CD8-positive, alpha-beta memory T cell (primary cell): ENCODE measurements at regions not wholly inside any gene's neighbourhood (a gene's known extent, or its start where the extent isn't known, plus 50 kb on each side); places are given as distances from the start of the nearest gene placed in this dataset.
A peak's percentile ranks its signal among the peaks of the same experiment; 100 is the strongest.

Experiments used
- CTCF ChIA-PET: fragments of 350-600 bp; sonication (Branson Sonifier 250); formaldehyde crosslinking; loops from one replicate; lab custom pipeline; 2021; ENCODE audit warnings: antibody characterized with exemption; lab: Charles Lee
- POLR2A ChIA-PET: fragments of 350-600 bp; sonication (Branson Sonifier 250); formaldehyde crosslinking; loops from one replicate; lab custom pipeline; 2021; ENCODE audit warnings: antibody characterized with exemption; lab: Charles Lee
- DNase-seq, 5 donors: peaks; one replicate each; pipeline versions ENCODE4 v3.0.0 to v3.0.0-alpha.2; 2020 to 2022; ENCODE audit warnings: mixed read lengths in 1 of 5
- H3K27ac ChIP-seq: one replicate; pipeline ENCODE4 v1.7.0; 2013; ENCODE audit warnings: low read depth, mild to moderate bottlenecking, low read length, moderate library complexity
- H3K27me3 ChIP-seq: 2 replicates; pipeline ENCODE4 v1.7.0; 2013; ENCODE audit warnings: low read length, mild to moderate bottlenecking; ENCODE audit not compliant: insufficient read depth, poor library complexity, severe bottlenecking
- H3K36me3 ChIP-seq: 2 replicates; pipeline ENCODE4 v1.7.0; 2013; ENCODE audit warnings: mild to moderate bottlenecking, low read length, moderate library complexity; ENCODE audit not compliant: insufficient read depth
- H3K4me1 ChIP-seq: 2 replicates; pipeline ENCODE4 v1.7.0; 2013; ENCODE audit warnings: mild to moderate bottlenecking, low read length, moderate library complexity; ENCODE audit not compliant: insufficient read depth
- H3K4me3 ChIP-seq: 2 replicates; pipeline ENCODE4 v1.7.0; 2013; ENCODE audit warnings: mild to moderate bottlenecking, low read length
- H3K9me3 ChIP-seq: 2 replicates; pipeline ENCODE4 v1.7.0; 2013; ENCODE audit warnings: mild to moderate bottlenecking, low read length
- H3K27ac Mint-ChIP-seq, 8 donors: one replicate each; pipeline ENCODE4 v1.8.0; 2020 to 2021; ENCODE audit warnings: mixed read lengths in 8 of 8, mild to moderate bottlenecking in 6 of 8, inconsistent platforms in 3 of 8, moderate library complexity in 3 of 8
- H3K27me3 Mint-ChIP-seq, 2 donors: one replicate each; pipeline ENCODE4 v1.8.0; 2020 to 2021; ENCODE audit warnings: mixed read lengths in 2 of 2, mild to moderate bottlenecking in 1 of 2, moderate library complexity in 1 of 2
- H3K36me3 Mint-ChIP-seq, 3 donors: one replicate each; pipeline ENCODE4 v1.8.0; 2020 to 2021; ENCODE audit warnings: mixed read lengths in 3 of 3, inconsistent platforms in 1 of 3, mild to moderate bottlenecking in 1 of 3
- H3K4me1 Mint-ChIP-seq, 3 donors: one replicate each; pipeline ENCODE4 v1.8.0; 2020 to 2021; ENCODE audit warnings: mixed read lengths in 3 of 3, inconsistent platforms in 1 of 3, mild to moderate bottlenecking in 1 of 3
- H3K4me3 Mint-ChIP-seq, 7 donors: one replicate each; pipeline ENCODE4 v1.8.0; 2020 to 2021; ENCODE audit warnings: mixed read lengths in 7 of 7, mild to moderate bottlenecking in 6 of 7, moderate library complexity in 4 of 7, inconsistent platforms in 2 of 7
- H3K9me3 Mint-ChIP-seq, 5 donors: one replicate each; pipeline ENCODE4 v1.8.0; 2020 to 2022; ENCODE audit warnings: mixed read lengths in 5 of 5, mild to moderate bottlenecking in 3 of 5, moderate library complexity in 2 of 5, inconsistent platforms in 1 of 5

- no peaks in the 10 kb centered on the region for H3K27me3 ChIP-seq
- H3K27me3 Mint-ChIP-seq = no peaks in the 10 kb centered on the region
- H3K36me3 Mint-ChIP-seq = no peaks in the 10 kb centered on the region
- no peaks in the 10 kb centered on the region for H3K4me1 Mint-ChIP-seq
- no peaks in the 10 kb centered on the region for H3K36me3 ChIP-seq
- DNase-seq = no peak
- POLR2A ChIA-PET = no interaction called here
- no peak overlapping the region for H3K27ac ChIP-seq
- no peak overlapping the region for H3K4me3 Mint-ChIP-seq
- CTCF ChIA-PET = no interaction called here
- H3K9me3 ChIP-seq = no peaks in the 10 kb centered on the region
- H3K4me3 ChIP-seq = no peak overlapping the region
- H3K27ac Mint-ChIP-seq = no peak overlapping the region
- no peaks in the 10 kb centered on the region for H3K4me1 ChIP-seq
- H3K9me3 Mint-ChIP-seq = peaks cover 0 to 14% (median 0%) of the 10 kb centered on the region in 5 donors
Measured at GRCh38 chr2:155162494-155162893, 464.0 kb downstream of the KCNJ3 start.

GRCh38 chr2:155161314-155161713 lies 462.8 kb downstream of the KCNJ3 start:
- Mint-ChIP-seq H3K27me3 (no peaks in the 10 kb centered on the region), H3K36me3 (no peaks in the 10 kb centered on the region), H3K9me3 (peaks cover 0 to 21% (median 2%) of the 10 kb centered on the region in 5 donors), H3K4me3 (no peak overlapping the region), H3K27ac (no peak overlapping the region), H3K4me1 (no peaks in the 10 kb centered on the region)
- ChIA-PET CTCF (no interaction called here), POLR2A (no interaction called here)
- Histone ChIP-seq H3K4me1 (no peaks in the 10 kb centered on the region), H3K27ac (no peak overlapping the region), H3K36me3 (no peaks in the 10 kb centered on the region), H3K9me3 (no peaks in the 10 kb centered on the region), H3K27me3 (no peaks in the 10 kb centered on the region), H3K4me3 (no peak overlapping the region)
- no peak for DNase-seq

- Mint-ChIP-seq H3K4me1 (no peaks in the 10 kb centered on the region), H3K27ac (no peak overlapping the region), H3K27me3 (no peaks in the 10 kb centered on the region), H3K36me3 (no peaks in the 10 kb centered on the region), H3K9me3 (peaks cover 0 to 14% (median 2%) of the 10 kb centered on the region in 5 donors), H3K4me3 (no peak overlapping the region)
- ChIA-PET CTCF (no interaction called here), POLR2A (no interaction called here)
- Histone ChIP-seq H3K4me3 (no peak overlapping the region), H3K27ac (no peak overlapping the region), H3K36me3 (no peaks in the 10 kb centered on the region), H3K4me1 (no peaks in the 10 kb centered on the region), H3K9me3 (no peaks in the 10 kb centered on the region), H3K27me3 (no peaks in the 10 kb centered on the region)
- no peak for DNase-seq
Measured at GRCh38 chr2:155157711-155158110, 459.2 kb downstream of the KCNJ3 start.

- no peaks in the 10 kb centered on the region for H3K27me3 Mint-ChIP-seq
- H3K4me1 Mint-ChIP-seq = no peaks in the 10 kb centered on the region
- Histone ChIP-seq H3K9me3 (no peaks in the 10 kb centered on the region), H3K4me1 (no peaks in the 10 kb centered on the region), H3K27me3 (no peaks in the 10 kb centered on the region), H3K4me3 (no peak overlapping the region), H3K36me3 (no peaks in the 10 kb centered on the region), H3K27ac (no peak overlapping the region)
- POLR2A ChIA-PET = no interaction called here
- no peak for DNase-seq
- CTCF ChIA-PET = no interaction called here
- no peaks in the 10 kb centered on the region for H3K36me3 Mint-ChIP-seq
- H3K27ac Mint-ChIP-seq = no peak overlapping the region
- no peak overlapping the region for H3K4me3 Mint-ChIP-seq
- H3K9me3 Mint-ChIP-seq = peaks cover 0 to 13% (median 4%) of the 10 kb centered on the region in 5 donors
Measured at GRCh38 chr2:155157065-155157464, 458.6 kb downstream of the KCNJ3 start.

- DNase-seq = no peak
- Histone ChIP-seq H3K27ac (no peak overlapping the region), H3K4me3 (no peak overlapping the region), H3K27me3 (no peaks in the 10 kb centered on the region), H3K4me1 (no peaks in the 10 kb centered on the region), H3K36me3 (no peaks in the 10 kb centered on the region), H3K9me3 (no peaks in the 10 kb centered on the region)
- H3K4me1 Mint-ChIP-seq = no peaks in the 10 kb centered on the region
- POLR2A ChIA-PET = no interaction called here
- no peak overlapping the region for H3K27ac Mint-ChIP-seq
- H3K27me3 Mint-ChIP-seq = no peaks in the 10 kb centered on the region
- no peaks in the 10 kb centered on the region for H3K36me3 Mint-ChIP-seq
- H3K9me3 Mint-ChIP-seq = peaks cover 2 to 9% (median 6%) of the 10 kb centered on the region in 5 donors
- peak overlapping the region in 1 of 7 donors; percentile 29 for H3K4me3 Mint-ChIP-seq
- CTCF ChIA-PET = interaction anchor here (1.0 kb wide), 1 partner anchor 8 kb away, joined by 3 read pairs; no protein-coding TSS in a partner anchor
Measured at GRCh38 chr2:155151945-155152344, 453.4 kb downstream of the KCNJ3 start.

GRCh38 chr2:155151472-155151871 lies 453.0 kb downstream of the KCNJ3 start:
- no peaks in the 10 kb centered on the region for H3K4me1 Mint-ChIP-seq
- H3K36me3 Mint-ChIP-seq = no peaks in the 10 kb centered on the region
- ChIA-PET CTCF (interaction anchor here (1.0 kb wide), 1 partner anchor 8 kb away, joined by 3 read pairs; no protein-coding TSS in a partner anchor), POLR2A (no interaction called here)
- H3K4me1 ChIP-seq = no peaks in the 10 kb centered on the region
- no peak overlapping the region for H3K27ac ChIP-seq
- peaks cover 2 to 9% (median 3%) of the 10 kb centered on the region in 5 donors for H3K9me3 Mint-ChIP-seq
- H3K4me3 ChIP-seq = no peak overlapping the region
- no peaks in the 10 kb centered on the region for H3K27me3 Mint-ChIP-seq
- no peak overlapping the region for H3K27ac Mint-ChIP-seq
- no peak for DNase-seq
- no peaks in the 10 kb centered on the region for H3K27me3 ChIP-seq
- no peak overlapping the region for H3K4me3 Mint-ChIP-seq
- no peaks in the 10 kb centered on the region for H3K36me3 ChIP-seq
- no peaks in the 10 kb centered on the region for H3K9me3 ChIP-seq

GRCh38 chr2:155145758-155146229 lies 447.3 kb downstream of the KCNJ3 start:
- Mint-ChIP-seq H3K27ac (no peak overlapping the region), H3K4me3 (no peak overlapping the region), H3K27me3 (no peaks in the 10 kb centered on the region), H3K36me3 (no peaks in the 10 kb centered on the region), H3K9me3 (peaks cover 0 to 5% (median 2%) of the 10 kb centered on the region in 5 donors), H3K4me1 (no peaks in the 10 kb centered on the region)
- Histone ChIP-seq H3K4me1 (no peaks in the 10 kb centered on the region), H3K36me3 (no peaks in the 10 kb centered on the region), H3K4me3 (no peak overlapping the region), H3K9me3 (no peaks in the 10 kb centered on the region), H3K27me3 (no peaks in the 10 kb centered on the region), H3K27ac (no peak overlapping the region)
- POLR2A ChIA-PET = no interaction called here
- CTCF ChIA-PET = no interaction called here
- no peak for DNase-seq

- no peaks in the 10 kb centered on the region for H3K9me3 ChIP-seq
- no peak overlapping the region for H3K4me3 ChIP-seq
- no peaks in the 10 kb centered on the region for H3K27me3 ChIP-seq
- no peak overlapping the region for H3K27ac ChIP-seq
- Mint-ChIP-seq H3K27ac (no peak overlapping the region), H3K4me1 (no peaks in the 10 kb centered on the region), H3K36me3 (no peaks in the 10 kb centered on the region), H3K4me3 (no peak overlapping the region), H3K27me3 (no peaks in the 10 kb centered on the region), H3K9me3 (peaks cover 0 to 5% (median 2%) of the 10 kb centered on the region in 5 donors)
- POLR2A ChIA-PET = no interaction called here
- no peaks in the 10 kb centered on the region for H3K36me3 ChIP-seq
- CTCF ChIA-PET = no interaction called here
- DNase-seq = no peak
- no peaks in the 10 kb centered on the region for H3K4me1 ChIP-seq
Measured at GRCh38 chr2:155141418-155141817, 442.9 kb downstream of the KCNJ3 start.
